ENCODE measurements at regions not wholly inside any gene's neighbourhood (a gene's known extent, or its start where the extent isn't known, plus 50 kb on each side); places are given as distances from the start of the nearest gene placed in this dataset.

DNA sequence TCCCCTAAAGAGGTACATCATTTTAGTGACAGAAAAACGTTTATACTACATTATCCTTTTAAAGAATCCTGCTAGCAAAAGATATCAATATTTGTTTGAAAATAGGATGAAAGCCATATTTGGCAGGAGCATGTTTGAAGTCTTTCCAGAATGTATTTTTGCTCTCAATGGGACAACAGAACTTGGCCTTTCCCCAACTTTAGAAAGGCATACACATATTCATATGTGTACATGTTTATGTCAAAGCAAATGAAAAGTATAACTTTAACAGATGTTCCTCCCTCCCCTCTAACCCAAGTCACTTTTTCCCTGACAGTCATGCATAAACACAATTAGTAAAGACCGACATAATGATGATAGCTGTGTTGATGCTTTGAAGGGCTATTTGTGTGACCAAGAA, 427.8 kb upstream of the CDH6 start:
- TF ChIP-seq SIRT6 (IDR thresholded peaks at IDR 0.05; ENCODE audit: low read length) (no peak), CEBPB (IDR thresholded peaks at IDR 0.05; ENCODE audit: low read depth, low read length) (no peak), RAD21 (IDR thresholded peaks at IDR 0.05 in 1 of 2, conservative IDR thresholded peaks at IDR 0.05 in 1 of 2; ENCODE audit: low read depth in 2 of 2, low read length in 2 of 2) (no peak), EP300 (IDR thresholded peaks at IDR 0.05; ENCODE audit: borderline replicate concordance in 1 of 2, low read depth in 2 of 2, low read length in 2 of 2) (no peak), TAF1 (IDR thresholded peaks at IDR 0.05; ENCODE audit: low read depth, low read length) (no peak), EZH2 (IDR thresholded peaks at IDR 0.05; ENCODE audit: low read depth, low read length, severe bottlenecking) (no peak), GABPA (IDR thresholded peaks at IDR 0.05; ENCODE audit: borderline replicate concordance, insufficient read depth, low read length) (no peak)
- TF ChIP-seq, protein P1, sequence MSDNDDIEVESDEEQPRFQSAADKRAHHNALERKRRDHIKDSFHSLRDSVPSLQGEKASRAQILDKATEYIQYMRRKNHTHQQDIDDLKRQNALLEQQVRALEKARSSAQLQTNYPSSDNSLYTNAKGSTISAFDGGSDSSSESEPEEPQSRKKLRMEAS (IDR thresholded peaks at IDR 0.05) = no peak
- TF ChIP-seq, protein P2, sequence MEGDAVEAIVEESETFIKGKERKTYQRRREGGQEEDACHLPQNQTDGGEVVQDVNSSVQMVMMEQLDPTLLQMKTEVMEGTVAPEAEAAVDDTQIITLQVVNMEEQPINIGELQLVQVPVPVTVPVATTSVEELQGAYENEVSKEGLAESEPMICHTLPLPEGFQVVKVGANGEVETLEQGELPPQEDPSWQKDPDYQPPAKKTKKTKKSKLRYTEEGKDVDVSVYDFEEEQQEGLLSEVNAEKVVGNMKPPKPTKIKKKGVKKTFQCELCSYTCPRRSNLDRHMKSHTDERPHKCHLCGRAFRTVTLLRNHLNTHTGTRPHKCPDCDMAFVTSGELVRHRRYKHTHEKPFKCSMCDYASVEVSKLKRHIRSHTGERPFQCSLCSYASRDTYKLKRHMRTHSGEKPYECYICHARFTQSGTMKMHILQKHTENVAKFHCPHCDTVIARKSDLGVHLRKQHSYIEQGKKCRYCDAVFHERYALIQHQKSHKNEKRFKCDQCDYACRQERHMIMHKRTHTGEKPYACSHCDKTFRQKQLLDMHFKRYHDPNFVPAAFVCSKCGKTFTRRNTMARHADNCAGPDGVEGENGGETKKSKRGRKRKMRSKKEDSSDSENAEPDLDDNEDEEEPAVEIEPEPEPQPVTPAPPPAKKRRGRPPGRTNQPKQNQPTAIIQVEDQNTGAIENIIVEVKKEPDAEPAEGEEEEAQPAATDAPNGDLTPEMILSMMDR (IDR thresholded peaks at IDR 0.05; ENCODE audit: control extremely low read depth in 1 of 3, insufficient read depth in 1 of 3, low read depth in 1 of 3, low read length in 3 of 3) = no peak

All from H1 (cell line).